Kidney tubule cell (primary cell): ENCODE measurements at regions not wholly inside any gene's neighbourhood (a gene's known extent, or its start where the extent isn't known, plus 50 kb on each side); places are given as distances from the start of the nearest gene placed in this dataset.
"Not testable (repeated sequence)": the region's sequence is repeated elsewhere in the genome, so short reads cannot be mapped to it uniquely, and the experiment has no call there.

Experiments
- DNase-seq: peaks from one replicate; pipeline ENCODE4 v3.0.0-alpha.2; 2018; ENCODE audit warnings: low spot score

DNA sequence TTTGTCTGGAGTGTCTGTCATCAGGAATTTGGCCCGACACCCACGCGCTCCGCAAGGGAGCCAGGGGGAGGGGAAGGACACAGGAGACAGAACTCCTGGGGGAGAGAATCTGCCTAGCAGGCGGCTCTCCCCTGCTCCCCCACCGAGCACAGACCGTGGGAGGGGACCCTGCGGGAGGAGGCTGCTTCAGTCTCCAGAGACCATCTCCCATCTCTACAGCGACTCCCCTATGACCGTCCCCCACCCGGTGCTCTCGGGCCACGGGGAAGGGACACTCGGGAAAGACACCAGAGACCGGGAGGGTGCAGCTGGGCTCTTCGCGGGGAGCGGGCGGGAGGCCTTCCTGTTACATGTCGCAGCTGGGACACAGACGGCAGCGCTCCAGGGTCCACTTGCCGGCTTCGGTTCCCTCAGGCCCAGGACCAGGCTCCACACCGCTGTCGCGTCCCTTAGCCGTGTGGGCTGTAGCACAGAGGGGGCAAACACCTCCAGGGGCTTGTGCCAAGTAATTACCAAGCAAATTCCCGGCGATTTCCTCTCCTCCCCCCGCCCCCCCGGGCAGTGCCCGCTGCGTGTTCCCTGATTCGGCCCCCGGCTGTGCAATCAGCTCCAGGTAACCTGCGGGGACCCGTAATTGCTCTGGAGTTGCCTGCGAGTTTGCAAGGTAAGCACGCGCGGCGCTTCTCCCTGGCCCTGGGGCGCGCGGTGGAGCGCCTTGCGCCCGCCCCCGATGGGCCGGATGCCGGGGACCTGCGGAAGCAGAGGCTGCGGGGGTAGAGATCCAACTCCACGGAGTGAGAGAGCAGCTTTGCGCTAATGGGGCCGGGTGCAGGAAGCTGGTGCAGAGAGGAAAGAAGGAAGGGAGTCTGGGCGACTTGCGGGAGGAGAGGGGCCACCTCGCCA lies 155.1 kb upstream of the CADM1 start:
- peak; percentile 65 for DNase-seq

DNA sequence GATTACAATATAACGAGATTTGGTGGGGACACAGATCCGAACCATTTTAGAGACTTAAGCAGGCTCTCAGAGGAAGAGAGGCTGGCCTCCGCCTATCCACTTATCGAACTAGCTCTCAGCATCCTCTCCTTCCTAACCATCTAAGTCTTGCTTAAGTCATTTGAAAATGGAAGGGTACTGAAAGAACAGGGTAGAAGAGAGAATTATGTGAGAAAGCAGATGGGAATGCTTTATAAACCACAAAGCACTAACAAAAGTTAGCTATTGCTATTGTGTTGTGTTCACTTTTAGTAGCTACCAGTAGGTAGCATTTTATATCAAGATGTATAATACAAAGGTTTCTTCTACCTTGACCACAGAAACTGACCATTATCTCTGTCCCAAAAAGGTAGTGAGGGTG lies 153.4 kb upstream of the CADM1 start:
- DNase-seq, result peak; percentile 49

DNA sequence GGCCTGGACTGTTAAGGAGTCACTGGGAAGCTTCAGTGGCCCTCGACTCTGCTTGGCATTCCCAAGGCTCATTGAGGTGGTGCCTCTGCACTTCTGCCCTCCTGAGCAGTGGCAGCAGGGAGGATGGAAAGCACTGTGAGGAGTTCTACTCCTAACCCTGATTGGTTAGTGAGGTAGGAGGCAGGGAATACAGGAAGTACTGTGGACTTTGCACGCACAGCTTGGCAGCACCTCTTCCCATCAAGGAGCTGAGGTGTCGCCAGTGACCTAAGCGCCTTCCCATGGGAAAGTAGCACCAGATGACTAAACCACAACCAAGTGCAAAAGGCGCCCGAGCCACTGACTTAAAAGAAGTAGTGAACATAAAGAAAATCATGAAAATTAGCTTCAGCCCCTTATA lies 152.5 kb upstream of the CADM1 start:
- DNase-seq, result peak; percentile 88

DNA sequence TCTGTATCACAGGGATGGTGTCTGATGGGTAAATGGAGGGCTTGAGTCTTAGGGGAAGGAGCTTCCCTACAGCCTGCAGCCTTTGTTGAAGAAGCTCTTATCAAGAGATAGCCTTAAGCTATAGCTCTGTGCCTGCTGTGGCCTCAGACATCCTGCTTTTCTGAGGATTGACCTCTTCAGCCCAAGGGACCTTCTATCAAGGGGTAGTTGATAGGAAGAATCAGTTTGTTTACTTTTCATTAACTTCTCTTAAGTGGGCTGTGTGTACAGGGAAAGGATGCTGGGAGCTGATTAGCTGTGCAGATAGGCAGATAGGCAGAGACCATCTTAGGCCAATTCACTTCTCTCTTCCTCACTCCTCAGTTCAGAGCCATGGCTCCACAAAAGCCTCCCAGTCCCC lies 151.8 kb upstream of the CADM1 start:
- DNase-seq, result no peak

DNA sequence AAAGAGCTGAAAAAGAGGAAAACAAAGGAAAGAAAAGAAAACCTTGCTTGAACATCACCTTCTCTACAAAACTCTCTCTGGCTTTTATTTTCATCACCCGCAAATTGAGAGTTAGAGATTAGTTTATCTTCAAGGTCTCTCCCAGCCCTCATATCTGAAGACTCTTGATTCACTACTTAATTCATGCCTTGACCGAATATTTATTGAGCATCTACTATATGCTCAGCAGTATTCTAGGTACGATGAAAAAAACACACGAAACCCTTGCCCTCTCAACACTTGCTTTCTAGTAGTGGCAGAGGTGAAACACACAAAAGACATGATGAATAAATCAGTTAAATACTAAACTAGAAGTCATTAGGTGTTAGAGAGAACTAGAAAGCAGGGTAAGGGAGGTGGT lies 150.6 kb upstream of the CADM1 start:
- no peak for DNase-seq

DNA sequence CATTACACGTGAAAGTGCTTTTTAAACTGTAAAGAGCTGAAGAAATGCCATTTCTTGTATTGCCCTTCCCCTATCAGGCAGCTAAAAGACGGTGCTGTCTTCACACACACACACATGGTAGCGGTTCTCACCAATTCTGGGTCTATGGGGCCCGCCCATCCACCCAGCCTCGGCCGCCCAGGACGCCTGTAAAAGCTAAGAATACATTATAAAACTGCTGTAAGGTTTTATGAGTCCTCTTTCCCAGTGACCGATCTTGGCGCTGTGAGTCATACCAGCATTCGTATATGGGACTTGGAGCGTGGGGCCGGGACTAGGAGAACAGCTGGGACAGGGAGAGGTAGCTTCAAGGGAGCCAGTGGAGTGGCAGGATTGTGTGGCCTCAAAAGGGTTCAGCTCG lies 149.7 kb upstream of the CADM1 start:
- no peak for DNase-seq

DNA sequence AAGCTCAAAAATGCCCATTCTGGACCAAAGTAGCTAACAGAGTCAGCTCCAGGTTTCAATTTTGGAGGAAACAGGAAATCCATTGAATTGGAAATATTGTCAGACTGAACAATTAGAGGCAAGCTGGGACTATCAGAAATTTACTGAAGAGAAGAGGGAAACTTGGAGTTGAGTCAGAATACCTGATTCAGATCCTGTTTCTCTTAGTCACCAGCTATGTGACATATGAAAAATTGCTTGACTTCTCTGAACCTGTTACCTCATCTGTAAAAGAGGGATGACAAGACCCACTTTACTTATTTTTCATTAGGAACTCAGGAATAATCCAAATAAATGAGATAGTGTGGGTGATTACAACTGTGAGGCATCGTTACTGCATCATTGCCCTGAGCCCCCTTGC lies 148.9 kb upstream of the CADM1 start:
- DNase-seq, result peak; percentile 84

DNA sequence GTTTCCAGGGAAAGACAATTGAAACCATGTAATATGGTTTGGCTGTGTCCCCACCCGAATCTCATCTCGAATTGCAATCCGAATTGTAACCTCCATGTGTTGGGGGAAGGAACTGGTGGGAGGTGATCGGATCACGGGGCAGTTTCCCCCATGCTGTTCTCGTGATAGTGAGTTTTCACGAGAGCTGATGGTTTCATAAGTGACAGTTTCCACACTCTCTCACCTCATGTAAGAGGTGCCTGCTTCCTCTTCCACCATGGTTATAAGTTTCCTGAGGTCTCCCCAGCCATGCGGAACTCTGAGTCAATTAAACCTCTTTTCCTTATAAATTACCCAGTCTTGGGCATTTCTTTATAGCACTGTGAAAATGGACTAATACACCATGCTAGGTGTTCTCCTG lies 148.3 kb upstream of the CADM1 start:
- DNase-seq, result peak; percentile 43

DNA sequence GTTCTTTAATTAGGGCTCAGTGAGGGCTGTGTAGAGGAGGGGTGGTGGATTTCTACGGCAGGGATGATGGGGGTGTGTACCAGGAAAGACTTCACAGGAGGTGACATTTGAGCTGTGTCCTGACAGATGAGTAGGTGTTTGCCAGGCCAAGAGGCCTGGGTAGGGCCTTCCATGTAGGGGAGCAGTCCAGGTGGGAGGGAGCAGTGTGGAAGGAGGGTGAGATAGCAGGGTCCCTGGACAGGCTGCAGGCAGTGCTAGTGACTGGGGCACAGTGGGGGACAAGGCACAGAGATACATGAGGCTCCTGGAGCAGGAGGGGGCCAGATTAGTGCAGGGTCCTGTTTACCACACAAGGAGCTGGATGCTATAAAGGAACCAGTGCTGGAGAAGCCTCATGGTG lies 147.9 kb upstream of the CADM1 start:
- DNase-seq, result no peak

DNA sequence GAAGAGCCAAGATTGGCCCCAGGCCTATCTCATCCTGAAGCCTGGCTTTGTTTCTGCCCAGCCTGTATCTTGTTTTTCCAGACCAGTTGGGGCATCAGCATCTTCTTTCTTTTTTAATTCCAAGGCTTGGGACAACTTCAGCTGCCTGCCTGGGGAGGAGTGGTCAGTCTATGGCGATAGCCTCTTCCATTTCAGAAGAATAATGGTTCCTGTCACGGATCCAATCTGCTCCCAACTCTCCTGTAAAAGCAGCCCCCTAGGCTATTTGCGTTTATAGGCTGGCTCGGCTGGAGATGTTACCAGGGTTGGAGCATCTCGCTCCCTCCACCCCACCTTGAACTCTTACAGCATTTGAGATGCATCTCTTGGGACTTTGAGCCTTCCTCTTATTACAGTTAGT lies 145.2 kb upstream of the CADM1 start:
- DNase-seq, result no peak

DNA sequence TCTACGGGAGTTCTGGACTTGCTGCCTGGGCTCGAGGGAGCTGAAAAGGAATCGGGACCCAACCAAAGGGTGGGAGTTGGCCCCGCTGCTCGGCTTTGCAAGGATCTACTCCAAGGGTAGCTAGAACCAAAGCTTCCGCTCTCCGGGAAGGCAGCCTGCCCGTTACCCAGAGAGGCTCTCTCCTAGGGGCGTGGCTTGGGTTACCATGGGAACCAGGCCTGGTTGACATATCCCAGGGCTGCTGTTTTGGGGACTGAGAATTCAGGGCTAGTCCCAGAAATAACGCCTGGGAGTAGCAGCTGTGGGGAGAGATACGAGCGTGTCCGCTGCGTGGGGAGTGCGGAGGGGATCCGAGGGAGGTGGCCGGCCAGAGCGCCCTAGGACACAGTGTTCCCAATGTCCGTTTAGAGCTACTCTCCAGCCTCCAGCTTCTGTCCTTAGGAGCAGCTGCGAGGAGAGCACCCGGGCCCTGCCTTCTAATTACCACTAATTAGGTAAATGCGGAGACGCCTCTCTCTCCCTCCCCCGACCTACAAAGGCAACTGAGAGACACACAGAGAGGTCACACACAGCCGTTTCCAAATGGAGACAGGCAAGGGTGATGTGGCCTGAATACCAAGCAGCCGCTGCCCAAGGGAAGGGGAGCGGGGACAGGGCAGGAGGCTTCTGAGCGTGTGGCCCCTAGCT lies 141.6 kb upstream of the CADM1 start:
- DNase-seq, result no peak

DNA sequence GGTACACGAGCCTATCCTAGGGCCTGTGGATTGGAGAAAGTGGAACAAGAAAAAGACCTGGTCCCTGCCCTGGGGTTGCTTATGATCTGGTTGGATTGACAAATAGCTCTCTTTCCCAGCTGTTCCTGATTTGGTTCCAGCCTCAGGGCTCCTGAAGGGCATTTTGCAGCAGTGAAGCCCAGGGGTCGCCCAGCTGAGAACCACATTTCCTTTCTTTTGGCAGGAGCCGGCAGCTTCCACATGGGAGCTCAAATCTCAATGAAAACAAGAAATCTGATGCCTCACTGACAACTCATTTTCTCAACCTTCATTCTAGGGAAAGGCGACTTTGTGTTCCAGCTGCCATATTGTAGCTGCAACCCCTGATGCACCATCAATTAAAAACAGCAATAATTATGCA lies 140.6 kb upstream of the CADM1 start:
- DNase-seq, result no peak

DNA sequence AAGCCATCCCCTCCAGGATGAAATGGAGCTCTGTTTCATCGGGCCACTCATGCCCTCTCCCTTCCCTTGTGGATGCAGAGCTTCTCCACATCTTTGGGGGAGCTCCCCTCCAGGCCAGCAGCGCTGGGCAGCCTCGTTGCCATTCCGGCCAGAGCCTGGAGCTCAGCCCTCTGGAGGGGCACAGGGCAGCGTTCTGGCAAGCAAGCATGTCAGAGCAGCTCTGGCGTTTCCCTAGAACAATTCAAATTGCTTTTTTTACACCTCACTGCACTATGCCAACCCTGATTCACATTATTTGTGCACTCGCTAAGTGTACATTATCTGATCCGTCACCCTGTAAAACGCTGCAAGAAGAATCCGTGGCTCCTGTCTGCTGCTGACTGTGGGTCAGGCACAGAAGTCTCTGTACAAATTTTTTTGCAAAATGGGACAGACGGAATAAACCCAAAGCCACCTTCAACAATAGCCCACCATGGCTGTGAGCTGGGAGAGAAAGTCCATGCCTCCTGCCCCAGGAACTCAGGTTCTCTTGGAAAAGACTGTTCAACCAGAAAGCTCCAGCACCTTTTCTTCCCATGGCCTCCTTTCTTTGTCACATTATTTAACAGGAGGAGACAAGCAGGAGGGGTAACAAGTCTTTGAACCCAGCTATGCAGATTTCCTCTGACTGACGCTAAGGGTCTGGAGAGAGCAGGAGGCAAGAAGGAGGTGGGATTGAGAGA lies 139.5 kb upstream of the CADM1 start:
- DNase-seq, result peak; percentile 46

DNA sequence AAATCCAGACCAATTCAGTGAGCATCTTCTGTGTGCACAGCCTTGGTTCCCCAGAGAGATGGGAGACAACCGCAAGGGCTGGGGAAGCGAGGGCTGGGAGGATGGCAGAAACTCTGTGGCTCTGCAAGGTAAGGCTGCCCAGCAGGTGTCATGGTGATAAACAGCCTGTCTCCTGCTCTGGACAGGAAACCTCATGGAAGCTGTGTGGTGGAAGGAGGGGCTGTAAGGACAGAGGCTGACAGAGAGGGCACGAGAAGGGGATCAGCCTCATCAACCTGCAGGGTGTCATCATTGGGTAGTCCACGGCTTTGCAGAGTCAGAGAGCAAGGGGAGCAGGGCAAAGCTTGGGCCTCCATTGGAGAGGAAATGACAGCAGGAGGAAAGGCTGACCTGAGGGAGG lies 138.4 kb upstream of the CADM1 start:
- DNase-seq, result no peak

DNA sequence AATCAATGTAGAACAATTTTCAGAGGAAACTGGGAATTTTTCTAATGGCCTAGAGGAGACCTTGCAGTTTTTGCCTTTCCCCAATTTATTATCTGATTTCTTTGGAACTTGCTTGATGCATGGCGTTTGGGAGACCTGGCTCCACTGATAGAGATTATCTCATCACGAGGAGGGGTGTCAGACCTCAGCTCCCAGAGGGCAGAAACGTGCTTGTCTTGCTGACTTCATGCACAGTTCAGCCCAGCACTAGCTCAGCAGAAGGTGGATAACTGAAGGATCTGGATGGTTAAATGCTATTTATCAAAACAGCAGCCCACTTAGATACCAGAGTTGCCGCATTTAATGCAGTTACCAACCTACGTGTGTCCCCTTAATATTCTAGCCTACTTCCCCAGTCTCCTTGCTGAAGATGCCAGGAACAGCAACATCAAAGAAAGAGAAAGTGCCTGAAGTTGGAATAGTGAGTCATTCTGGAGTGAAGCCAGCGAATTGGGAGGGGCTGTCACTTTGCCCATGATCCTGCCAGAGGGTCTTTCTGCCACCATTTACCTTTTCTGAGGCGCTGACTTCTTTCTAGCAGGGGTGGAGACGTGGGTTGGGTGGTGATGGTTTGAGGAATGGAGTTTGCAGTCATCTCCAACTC lies 133.5 kb upstream of the CADM1 start:
- no peak for DNase-seq

DNA sequence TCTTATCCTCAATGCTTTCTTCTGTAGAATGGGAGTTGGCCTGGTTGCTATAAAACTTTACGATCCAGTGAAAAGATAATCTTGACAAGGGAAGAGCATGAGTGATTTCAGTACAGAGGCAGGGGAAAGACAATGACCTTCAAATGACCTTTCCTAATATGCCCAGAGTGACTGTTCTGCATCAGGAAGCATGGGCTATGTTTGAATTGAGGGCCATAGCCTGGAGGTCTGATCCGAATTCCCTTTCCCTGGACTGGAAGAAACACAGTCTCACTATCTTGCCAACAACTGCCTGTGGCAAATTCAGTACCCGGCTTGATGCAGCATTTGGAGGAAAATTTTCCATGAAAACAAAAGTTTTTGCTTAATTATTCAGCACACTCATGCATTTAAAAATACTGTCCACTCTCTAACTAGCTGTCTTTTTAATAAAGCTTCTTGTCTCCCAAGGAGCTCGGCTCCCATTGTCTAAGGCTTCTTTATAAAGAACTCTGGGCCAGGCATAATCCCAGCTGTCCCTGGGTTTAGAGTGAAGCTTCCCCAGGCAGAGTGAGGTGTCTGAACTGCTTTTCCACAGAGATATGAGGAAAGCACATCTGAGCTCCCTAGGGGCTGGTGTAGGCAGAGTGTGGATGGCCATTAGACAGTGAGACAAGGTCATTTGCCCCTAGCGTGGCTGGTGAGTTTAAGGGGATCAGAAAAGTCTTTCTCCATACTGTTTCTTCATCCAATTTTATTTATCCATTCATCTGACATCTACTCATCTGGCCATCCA lies 132.7 kb upstream of the CADM1 start:
- no peak for DNase-seq

DNA sequence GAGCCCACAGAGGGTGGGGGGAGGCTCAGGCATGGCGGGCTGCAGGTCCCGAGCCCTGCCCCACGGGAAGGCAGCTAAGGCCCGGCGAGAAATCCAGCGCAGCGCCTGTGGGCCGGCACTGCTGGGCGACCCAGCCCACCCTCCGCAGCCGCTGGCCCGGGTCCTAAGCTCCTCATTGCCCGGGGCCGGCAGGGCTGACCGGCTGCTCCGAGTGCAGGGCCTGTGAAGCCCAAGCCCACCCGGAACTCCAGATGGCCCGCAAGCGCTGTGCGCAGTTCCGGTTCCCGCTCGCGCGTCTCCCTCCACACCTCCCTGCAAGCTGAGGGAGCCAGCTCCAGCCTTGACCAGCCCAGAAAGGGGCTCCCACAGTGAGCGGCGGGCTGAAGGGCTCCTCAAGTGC lies 129.8 kb upstream of the CADM1 start:
- DNase-seq, result not testable (repeated sequence)

DNA sequence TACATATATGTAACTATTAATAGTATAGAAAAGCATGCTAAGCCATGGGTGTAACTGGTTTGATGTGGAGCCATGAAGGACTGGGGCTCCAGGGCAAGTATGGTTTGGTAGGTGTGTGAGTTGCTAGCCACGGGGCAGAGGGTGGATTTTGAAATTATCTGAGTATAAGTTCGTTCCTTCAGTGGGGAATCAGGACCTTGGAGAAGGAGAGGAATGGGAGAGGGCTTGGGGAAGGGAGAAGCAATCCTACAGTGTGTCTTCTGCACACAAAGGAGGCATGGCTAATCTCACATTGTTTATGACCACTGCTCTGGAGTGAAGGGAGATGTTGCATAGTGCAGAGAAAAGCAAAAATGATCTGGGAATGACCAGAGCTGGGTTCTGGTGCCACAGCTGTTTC lies 127.8 kb upstream of the CADM1 start:
- no peak for DNase-seq

DNA sequence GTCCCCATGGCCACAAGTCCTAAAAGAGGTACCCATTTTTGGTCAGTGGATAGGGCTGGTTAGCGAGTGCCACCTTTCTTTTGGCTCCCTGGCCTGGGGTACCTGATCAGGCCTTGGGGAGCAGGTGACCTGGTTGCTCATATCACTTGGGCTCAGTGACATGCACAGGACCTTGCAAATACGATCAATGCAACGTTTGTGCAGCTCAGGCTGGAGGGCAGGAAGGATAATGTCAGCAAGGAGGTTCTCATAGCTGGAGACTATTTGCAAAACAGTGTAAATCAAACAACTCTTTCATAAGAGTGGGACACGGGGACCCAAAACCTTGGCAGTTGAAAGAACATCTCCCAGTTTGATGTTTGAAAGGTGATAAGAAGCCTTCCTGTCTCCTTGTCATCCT lies 127.4 kb upstream of the CADM1 start:
- DNase-seq, result no peak

DNA sequence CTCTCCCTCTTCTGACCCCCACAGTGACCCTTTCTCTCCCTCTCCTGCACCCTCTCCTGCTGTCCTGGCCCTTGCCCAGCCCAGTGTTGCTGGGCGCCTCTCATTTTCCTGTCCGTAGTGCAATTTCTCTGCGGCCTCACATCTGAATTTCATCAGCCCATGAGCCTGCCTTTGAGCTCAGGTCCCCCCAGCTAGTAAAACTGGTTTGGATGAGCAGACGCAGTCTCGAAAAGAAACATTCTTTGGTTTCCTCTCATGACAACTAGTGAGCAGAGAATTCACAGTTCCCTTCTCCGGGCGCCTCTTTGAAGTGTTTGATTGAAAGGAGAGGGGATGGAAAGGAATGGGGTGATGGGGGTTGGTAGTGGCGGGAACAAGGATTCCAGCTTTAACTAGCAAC lies 126.0 kb upstream of the CADM1 start:
- DNase-seq, result no peak

DNA sequence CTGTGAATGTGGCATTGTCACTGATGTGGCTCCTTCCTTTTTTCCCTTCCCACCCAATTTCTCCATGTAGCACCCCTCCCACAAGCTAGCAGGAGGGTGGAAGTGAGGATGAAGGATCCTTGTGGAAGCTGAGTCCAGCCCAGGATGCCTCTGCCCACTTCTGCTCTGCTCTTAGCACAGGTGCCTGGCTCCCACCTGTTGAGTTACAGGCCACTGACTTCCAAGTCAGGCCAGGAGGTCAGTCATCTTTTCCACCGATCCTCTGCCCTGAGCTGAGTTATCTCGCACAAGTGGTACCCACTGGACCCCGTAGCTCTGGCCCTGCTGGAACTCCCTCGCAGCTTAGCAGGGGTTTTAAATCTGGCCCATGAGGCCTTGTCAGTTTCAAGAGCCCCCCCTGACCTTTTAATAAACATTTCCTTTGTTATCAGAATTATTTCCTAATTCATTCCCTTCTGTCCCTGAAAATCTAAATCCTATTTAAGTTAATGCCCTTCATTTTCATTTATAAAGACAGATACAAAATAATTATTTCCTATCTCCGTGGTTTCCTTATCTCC lies 125.3 kb upstream of the CADM1 start:
- no peak for DNase-seq
